Neuronal stem cell (in vitro differentiated cells): ENCODE measurements at regions not wholly inside any gene's neighbourhood (a gene's known extent, or its start where the extent isn't known, plus 50 kb on each side); places are given as distances from the start of the nearest gene placed in this dataset.

Experiments used
- DNase-seq: peaks from one replicate; pipeline ENCODE4 v3.0.0-alpha.2; 2013; ENCODE audit warnings: low spot score
- H2AFZ ChIP-seq: one replicate; pipeline ENCODE4 v1.6.1; 2013; ENCODE audit warnings: mild to moderate bottlenecking, low read length, inconsistent platforms
- H2AK5ac ChIP-seq: 2 replicates; pipeline ENCODE4 v1.6.1; 2013; ENCODE audit warnings: low read depth, mild to moderate bottlenecking, inconsistent platforms, low read length, moderate library complexity, mixed read lengths
- H2BK120ac ChIP-seq: 2 replicates; pipeline ENCODE4 v1.6.1; 2013; ENCODE audit warnings: low read depth, mild to moderate bottlenecking, inconsistent platforms, low read length, moderate library complexity, mixed read lengths
- H2BK12ac ChIP-seq: one replicate; pipeline ENCODE4 v1.6.1; 2013; ENCODE audit warnings: low read length, inconsistent platforms
- H2BK15ac ChIP-seq: 2 replicates; pipeline ENCODE4 v1.6.1; 2013; ENCODE audit warnings: mild to moderate bottlenecking, low read length, inconsistent platforms, mixed read lengths
- H2BK5ac ChIP-seq: one replicate; pipeline ENCODE4 v1.6.1; 2013; ENCODE audit warnings: inconsistent platforms, mild to moderate bottlenecking, low read length, moderate library complexity
- H3K14ac ChIP-seq: one replicate; pipeline ENCODE4 v1.6.1; 2013; ENCODE audit warnings: low read length, inconsistent platforms
- H3K18ac ChIP-seq: 2 replicates; pipeline ENCODE4 v1.6.1; 2013; ENCODE audit warnings: low read length, inconsistent platforms
- H3K23ac ChIP-seq: 2 replicates; pipeline ENCODE4 v1.6.1; 2013; ENCODE audit warnings: low read depth, mild to moderate bottlenecking, mixed read lengths, low read length, inconsistent platforms; ENCODE audit not compliant: poor library complexity
- H3K27ac ChIP-seq: replicated peaks from 3 replicates; pipeline ENCODE4 v1.5.1; 2013; ENCODE audit warnings: low read length, inconsistent platforms
- H3K27me3 ChIP-seq, 3 experiments: 2 replicates each; pipeline ENCODE4 v1.6.1; 2013; ENCODE audit warnings: low read length in 3 of 3, mild to moderate bottlenecking in 2 of 3, inconsistent platforms in 1 of 3, low read depth in 1 of 3, mixed read lengths in 1 of 3, moderate library complexity in 1 of 3; ENCODE audit not compliant: control insufficient read depth in 3 of 3, insufficient read depth in 3 of 3
- H3K36me3 ChIP-seq, 2 donors: replicated peaks in 1 of 2; 2 replicates each; pipeline ENCODE4 v1.6.1; 2013; ENCODE audit warnings: low read length in 2 of 2; ENCODE audit not compliant: control insufficient read depth in 2 of 2, insufficient read depth in 2 of 2
- H3K4ac ChIP-seq: 2 replicates; pipeline ENCODE4 v1.6.1; 2013; ENCODE audit warnings: inconsistent platforms, mild to moderate bottlenecking, low read length, moderate library complexity
- H3K4me1 ChIP-seq, 2 donors: 1 replicate in 1 of 2; 2 replicates in 1 of 2; pipeline ENCODE4 v1.6.1; 2013; ENCODE audit warnings: low read length in 2 of 2, low read depth in 1 of 2; ENCODE audit not compliant: control insufficient read depth in 2 of 2, insufficient read depth in 1 of 2
- H3K4me2 ChIP-seq: one replicate; pipeline ENCODE4 v1.6.1; 2013; ENCODE audit warnings: mild to moderate bottlenecking, low read length, inconsistent platforms; ENCODE audit not compliant: insufficient read depth, poor library complexity, severe bottlenecking
- H3K4me3 ChIP-seq, 2 donors: 2 replicates each; pipeline ENCODE4 v1.5.1; 2013; ENCODE audit warnings: low read length in 2 of 2, mild to moderate bottlenecking in 2 of 2, inconsistent platforms in 1 of 2, moderate library complexity in 1 of 2
- H3K79me1 ChIP-seq: one replicate; pipeline ENCODE4 v1.6.1; 2013; ENCODE audit warnings: low read depth, mild to moderate bottlenecking, inconsistent platforms, low read length, moderate library complexity
- H3K9ac ChIP-seq: one replicate; pipeline ENCODE4 v1.6.1; 2013; ENCODE audit warnings: mild to moderate bottlenecking, low read depth, low read length, inconsistent platforms; ENCODE audit not compliant: poor library complexity
- H3K9me3 ChIP-seq, 2 donors: replicated peaks in 1 of 2; 2 replicates each; pipeline versions ENCODE3 to v1.6.1; 2013; ENCODE audit warnings: low read length in 2 of 2, mild to moderate bottlenecking in 2 of 2, inconsistent platforms in 1 of 2, low read depth in 1 of 2, mixed read lengths in 1 of 2, moderate library complexity in 1 of 2; ENCODE audit not compliant: control insufficient read depth in 2 of 2, insufficient read depth in 1 of 2
- H4K8ac ChIP-seq: one replicate; pipeline ENCODE4 v1.6.1; 2013; ENCODE audit warnings: low read depth, mild to moderate bottlenecking, inconsistent platforms, low read length, moderate library complexity
- H4K91ac ChIP-seq: one replicate; pipeline ENCODE4 v1.6.1; 2013; ENCODE audit warnings: low read length, low read depth, mild to moderate bottlenecking, inconsistent platforms; ENCODE audit not compliant: poor library complexity
- WGBS, 2 donors: extraction: QIAGEN DNeasy Blood & Tissue Kit; methylation state at CpG; one replicate each; pipeline ENCODE4 v1.1.7; 2013; ENCODE audit warnings: missing lambda C conversion rate in 2 of 2, mixed read lengths in 1 of 2; ENCODE audit not compliant: insufficient read length in 2 of 2, insufficient replicate concordance in 1 of 2; ENCODE audit errors: extremely low coverage in 2 of 2; 5-methylcytosine and 5-hydroxymethylcytosine counted together

DNA sequence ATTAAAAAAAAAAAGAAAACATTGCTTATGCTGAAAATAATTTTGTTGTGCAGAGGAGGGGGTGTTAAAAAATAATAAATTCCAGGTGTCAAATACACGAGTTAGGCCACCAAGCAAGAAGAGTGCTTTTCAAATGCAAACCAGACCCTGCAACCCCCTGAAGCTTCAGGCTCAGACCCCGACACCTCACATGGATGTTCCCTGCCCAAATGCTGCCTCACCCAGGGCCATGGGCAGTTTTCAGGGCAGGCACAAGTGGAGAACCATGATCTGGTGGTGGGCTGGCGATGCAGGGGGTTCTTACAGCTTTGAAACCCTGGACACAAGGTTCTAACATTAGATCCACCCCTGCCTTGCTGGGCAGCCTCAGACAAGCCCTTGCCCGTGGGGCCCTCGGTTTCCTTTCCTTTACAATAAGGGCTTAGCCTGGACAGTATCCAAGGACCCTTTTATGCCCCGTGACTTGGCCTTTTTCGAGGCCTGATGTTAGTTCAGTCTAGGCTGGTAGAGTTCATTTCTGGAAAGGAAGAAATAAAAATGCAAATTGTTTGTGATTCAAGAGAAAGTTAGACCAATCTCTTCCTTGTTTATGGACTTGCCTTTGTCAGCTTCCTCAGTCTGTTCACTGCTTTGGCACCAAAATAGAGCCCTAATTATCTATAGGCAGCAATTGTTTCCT, 168.7 kb downstream of the DDX1 start:
- Histone ChIP-seq H3K79me1 (no peaks in the 10 kb centered on the region), H3K9ac (no peak overlapping the region), H3K27me3 (peaks cover 0 to 11% (median 0%) of the 10 kb centered on the region in 3 experiments), H4K91ac (no peak overlapping the region), H3K4ac (no peak overlapping the region), H3K14ac (no peak overlapping the region), H2BK12ac (no peak overlapping the region), H3K23ac (no peak overlapping the region), H3K9me3 (peaks cover 5 to 7% of the 10 kb centered on the region in 2 donors), H3K4me2 (no peak overlapping the region), H3K4me3 (no peak overlapping the region), H2AK5ac (no peak overlapping the region), H2BK15ac (no peak overlapping the region), H2BK5ac (no peak overlapping the region), H3K36me3 (no peaks in the 10 kb centered on the region), H4K8ac (no peak overlapping the region), H2BK120ac (no peak overlapping the region), H3K18ac (peak overlapping the region; percentile 8), H3K27ac (no peak overlapping the region), H3K4me1 (peaks cover 0 to 11% of the 10 kb centered on the region in 2 donors), H2AFZ (no peak overlapping the region)
- no peak for DNase-seq
- WGBS, 2 donors: no CpG with 5 or more reads among the region's 7 CpGs

DNA sequence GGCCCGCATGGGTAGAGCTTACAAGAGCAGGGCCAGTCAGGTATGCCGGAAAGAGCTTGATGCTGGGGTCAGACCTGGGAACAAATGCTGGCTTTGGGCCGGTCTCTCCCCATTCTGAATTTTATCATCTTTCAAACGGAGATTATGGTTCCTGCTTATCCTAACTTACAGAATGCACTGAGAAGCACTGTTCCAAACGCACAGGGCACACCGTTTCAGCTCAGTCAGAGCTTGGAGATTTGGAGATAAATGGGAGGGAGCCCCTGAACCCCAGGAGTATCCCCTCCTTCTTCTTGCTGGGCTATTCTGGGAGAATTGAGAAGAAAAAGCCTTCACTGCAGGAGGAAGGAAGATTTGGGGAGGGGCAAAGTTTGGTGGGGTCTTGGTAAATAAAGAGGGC, 169.4 kb downstream of the DDX1 start:
- peaks cover 5% of the 10 kb centered on the region in 2 donors for H3K9me3 ChIP-seq
- no peak overlapping the region for H2AFZ ChIP-seq
- no peak overlapping the region for H2BK12ac ChIP-seq
- H3K27ac ChIP-seq: no peak overlapping the region
- no peak overlapping the region for H4K91ac ChIP-seq
- no peak overlapping the region for H3K4me3 ChIP-seq
- no peak overlapping the region for H3K18ac ChIP-seq
- no peak overlapping the region for H2BK120ac ChIP-seq
- H3K36me3 ChIP-seq: no peaks in the 10 kb centered on the region
- H4K8ac ChIP-seq: no peak overlapping the region
- H3K9ac ChIP-seq: no peak overlapping the region
- no CpG with 5 or more reads among the region's 6 CpGs for WGBS, 2 donors
- H2BK15ac ChIP-seq: peak overlapping the region; percentile 8
- H3K14ac ChIP-seq: no peak overlapping the region
- no peak overlapping the region for H3K4me2 ChIP-seq
- H2BK5ac ChIP-seq: no peak overlapping the region
- peaks cover 0 to 12% of the 10 kb centered on the region in 2 donors for H3K4me1 ChIP-seq
- H3K27me3 ChIP-seq: peaks cover 0 to 10% (median 0%) of the 10 kb centered on the region in 3 experiments
- H3K23ac ChIP-seq: no peak overlapping the region
- DNase-seq: no peak
- no peaks in the 10 kb centered on the region for H3K79me1 ChIP-seq
- H2AK5ac ChIP-seq: peak overlapping the region; percentile 9
- no peak overlapping the region for H3K4ac ChIP-seq

DNA sequence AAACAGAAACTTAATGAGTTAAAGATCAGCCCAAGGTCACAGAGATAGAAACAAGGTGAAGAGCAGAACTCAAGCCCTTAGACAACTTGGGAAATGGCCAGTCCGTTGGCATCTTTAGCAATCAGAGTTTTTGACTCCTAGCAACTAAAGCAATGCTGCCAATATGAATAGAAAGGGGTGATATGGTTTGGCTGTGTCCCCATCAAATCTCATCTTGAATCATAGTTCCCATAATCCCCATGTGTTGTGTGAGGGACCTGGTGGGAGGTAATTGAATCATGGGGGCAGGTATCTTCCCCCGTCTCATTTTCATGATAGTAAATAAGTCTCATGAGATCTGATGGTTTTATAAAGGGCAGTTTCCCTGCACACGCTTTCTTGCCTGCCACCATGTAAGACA, 170.2 kb downstream of the DDX1 start:
- Histone ChIP-seq H2AK5ac (no peak overlapping the region), H2AFZ (no peak overlapping the region), H3K18ac (no peak overlapping the region), H3K9ac (no peak overlapping the region), H2BK12ac (no peak overlapping the region), H2BK5ac (no peak overlapping the region), H3K4me1 (peaks cover 0 to 14% of the 10 kb centered on the region in 2 donors), H4K91ac (no peak overlapping the region), H3K4me2 (no peak overlapping the region), H3K9me3 (peaks cover 5% of the 10 kb centered on the region in 2 donors), H3K27ac (no peak overlapping the region), H2BK120ac (no peak overlapping the region), H3K4me3 (no peak overlapping the region), H3K27me3 (peaks cover 0 to 10% (median 0%) of the 10 kb centered on the region in 3 experiments), H4K8ac (no peak overlapping the region), H3K36me3 (no peaks in the 10 kb centered on the region), H2BK15ac (no peak overlapping the region), H3K4ac (no peak overlapping the region), H3K23ac (no peak overlapping the region), H3K14ac (no peak overlapping the region), H3K79me1 (no peaks in the 10 kb centered on the region)
- no peak for DNase-seq
- WGBS, 2 donors: no CpG with 5 or more reads among the region's 3 CpGs

DNA sequence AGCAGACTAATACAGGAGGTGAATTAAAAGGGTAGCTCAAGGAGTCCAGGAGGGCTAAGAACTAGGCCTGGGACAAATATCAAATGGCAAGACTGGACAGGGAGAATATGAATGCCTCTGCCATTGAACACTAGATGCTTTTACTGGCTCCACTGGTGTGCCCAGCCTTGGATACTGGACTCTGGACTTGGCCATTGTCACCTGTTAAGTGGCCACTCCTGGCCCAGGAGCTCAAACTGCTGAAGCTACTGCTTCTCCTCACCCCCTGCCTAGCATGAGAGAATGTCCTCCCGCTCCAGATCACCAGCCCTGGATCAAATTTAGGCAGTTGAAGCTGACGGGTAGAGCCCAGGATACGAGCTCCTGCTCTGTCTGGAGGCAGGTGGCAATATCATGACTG, 170.8 kb downstream of the DDX1 start:
- no peak for DNase-seq

More for the DNA sequence above, 170.8 kb downstream of the DDX1 start:
- Histone ChIP-seq H2BK12ac (no peak overlapping the region), H2AK5ac (no peak overlapping the region), H3K4ac (no peak overlapping the region), H3K14ac (no peak overlapping the region), H3K4me3 (no peak overlapping the region), H4K91ac (no peak overlapping the region), H3K27me3 (peaks cover 0 to 9% (median 0%) of the 10 kb centered on the region in 3 experiments), H3K27ac (no peak overlapping the region), H2BK120ac (no peak overlapping the region), H4K8ac (no peak overlapping the region), H2BK5ac (no peak overlapping the region), H3K9ac (no peak overlapping the region), H3K4me2 (no peak overlapping the region), H3K36me3 (no peaks in the 10 kb centered on the region), H3K79me1 (no peaks in the 10 kb centered on the region), H3K4me1 (peaks cover 0 to 14% of the 10 kb centered on the region in 2 donors), H2BK15ac (no peak overlapping the region), H3K23ac (no peak overlapping the region), H3K9me3 (peaks cover 3 to 5% of the 10 kb centered on the region in 2 donors), H2AFZ (no peak overlapping the region), H3K18ac (no peak overlapping the region)
- WGBS, 2 donors: no CpG with 5 or more reads among the region's 3 CpGs
